ENCODE measurements at regions not wholly inside any gene's neighbourhood (a gene's known extent, or its start where the extent isn't known, plus 50 kb on each side); places are given as distances from the start of the nearest gene placed in this dataset.

DNA sequence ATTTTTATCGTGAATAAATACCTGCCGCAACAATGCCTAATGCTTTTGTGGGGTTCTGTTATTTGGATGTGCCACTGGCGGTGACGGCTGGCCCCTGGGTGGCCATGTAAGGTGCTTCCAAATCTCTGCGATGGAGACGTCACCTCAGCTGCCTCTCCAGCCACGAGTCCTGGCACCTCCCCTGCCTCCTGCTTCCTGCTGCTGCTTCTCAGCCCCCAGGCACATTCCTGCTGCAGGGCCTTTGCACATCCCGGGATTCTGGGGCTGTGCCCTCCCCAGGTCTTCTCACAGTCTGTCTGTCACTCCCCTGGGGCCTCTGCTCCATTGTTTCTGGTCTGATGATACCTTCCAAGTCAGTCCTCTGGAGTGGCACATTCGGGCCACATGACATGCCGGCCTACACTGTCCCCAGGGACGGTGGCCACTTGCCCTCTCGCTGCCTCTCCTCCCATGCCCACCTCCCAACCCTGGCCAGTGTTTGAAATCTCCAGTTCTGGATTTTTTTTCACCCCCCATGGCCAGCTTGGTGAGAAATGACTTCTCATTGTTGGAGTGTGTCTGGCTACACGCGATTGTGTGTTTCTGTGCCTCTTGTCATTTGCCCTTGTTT, 151.8 kb downstream of the KIF26A start:
- no peaks in the 10 kb centered on the region for H3K36me3 ChIP-seq (ENCODE audit: control insufficient read depth, insufficient read depth, low read length)
- H3K9me3 ChIP-seq (ENCODE audit: control insufficient read depth, insufficient read depth, low read length), result no peaks in the 10 kb centered on the region
- H3K4me3 ChIP-seq (ENCODE audit: low read depth, low read length), result no peak overlapping the region
- H3K9ac ChIP-seq (ENCODE audit: low read depth, low read length), result no peak overlapping the region
- peaks cover 8% of the 10 kb centered on the region for H3K4me1 ChIP-seq (ENCODE audit: control insufficient read depth, insufficient read depth, low read length)
- H3K27me3 ChIP-seq (ENCODE audit: control insufficient read depth, insufficient read depth, low read length), result no peaks in the 10 kb centered on the region

- Histone ChIP-seq H3K27me3 (ENCODE audit: control insufficient read depth, insufficient read depth, low read length) (no peaks in the 10 kb centered on the region), H3K9me3 (ENCODE audit: control insufficient read depth, insufficient read depth, low read length) (no peaks in the 10 kb centered on the region), H3K9ac (ENCODE audit: low read depth, low read length) (no peak overlapping the region), H3K4me3 (ENCODE audit: low read depth, low read length) (no peak overlapping the region), H3K36me3 (ENCODE audit: control insufficient read depth, insufficient read depth, low read length) (no peaks in the 10 kb centered on the region), H3K4me1 (ENCODE audit: control insufficient read depth, insufficient read depth, low read length) (peaks cover 8% of the 10 kb centered on the region)
Measured at GRCh38 chr14:104290756-104291122, 152.4 kb downstream of the KIF26A start.

DNA sequence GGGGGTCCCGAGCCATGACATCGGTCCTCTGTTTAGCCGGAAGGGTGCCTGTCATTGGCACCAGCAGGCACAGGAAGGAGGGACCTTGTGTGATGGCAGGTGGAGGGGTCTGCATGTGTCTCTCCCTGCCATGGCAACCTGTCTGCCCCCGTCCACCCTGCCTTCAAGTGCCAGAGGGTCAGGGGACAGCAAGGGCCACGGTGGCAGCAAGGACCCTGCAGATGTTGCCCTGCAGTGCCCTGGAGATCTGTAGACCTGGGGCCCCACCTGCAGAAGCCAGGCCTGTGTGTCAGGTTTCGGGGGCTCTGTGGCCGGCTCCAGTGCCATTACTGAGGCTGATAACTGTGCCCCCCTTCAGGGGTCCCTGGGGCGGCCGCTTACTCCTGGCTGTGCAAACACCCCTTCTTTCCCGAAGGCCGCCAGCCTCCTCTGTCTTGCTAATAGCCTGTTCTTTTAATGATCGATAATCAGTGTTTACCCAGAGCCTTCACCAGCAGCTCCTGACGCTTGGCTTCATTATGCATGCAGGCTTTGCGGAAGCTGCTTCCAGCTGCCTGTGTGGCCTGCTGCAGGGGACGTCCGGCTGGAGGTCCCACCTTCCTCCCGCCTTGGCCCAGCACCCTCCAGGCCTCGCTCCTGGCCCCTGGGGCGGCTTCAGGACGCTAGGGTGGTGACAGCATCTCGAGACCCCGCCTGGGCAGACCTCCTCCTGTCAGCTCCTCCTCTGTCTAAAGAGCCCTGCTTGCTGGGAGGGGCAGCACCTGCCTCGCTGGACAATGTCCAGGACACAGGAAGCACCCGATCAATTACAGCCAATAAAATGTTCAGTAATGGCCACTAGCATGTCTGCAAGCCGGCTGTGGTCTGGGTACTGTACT, 153.0 kb downstream of the KIF26A start:
- peaks cover 8% of the 10 kb centered on the region for H3K4me1 ChIP-seq (ENCODE audit: control insufficient read depth, insufficient read depth, low read length)
- H3K36me3 ChIP-seq (ENCODE audit: control insufficient read depth, insufficient read depth, low read length), result no peaks in the 10 kb centered on the region
- no peaks in the 10 kb centered on the region for H3K27me3 ChIP-seq (ENCODE audit: control insufficient read depth, insufficient read depth, low read length)
- H3K4me3 ChIP-seq (ENCODE audit: low read depth, low read length), result no peak overlapping the region
- no peaks in the 10 kb centered on the region for H3K9me3 ChIP-seq (ENCODE audit: control insufficient read depth, insufficient read depth, low read length)
- peak overlapping the region; percentile 3 for H3K9ac ChIP-seq (ENCODE audit: low read depth, low read length)

DNA sequence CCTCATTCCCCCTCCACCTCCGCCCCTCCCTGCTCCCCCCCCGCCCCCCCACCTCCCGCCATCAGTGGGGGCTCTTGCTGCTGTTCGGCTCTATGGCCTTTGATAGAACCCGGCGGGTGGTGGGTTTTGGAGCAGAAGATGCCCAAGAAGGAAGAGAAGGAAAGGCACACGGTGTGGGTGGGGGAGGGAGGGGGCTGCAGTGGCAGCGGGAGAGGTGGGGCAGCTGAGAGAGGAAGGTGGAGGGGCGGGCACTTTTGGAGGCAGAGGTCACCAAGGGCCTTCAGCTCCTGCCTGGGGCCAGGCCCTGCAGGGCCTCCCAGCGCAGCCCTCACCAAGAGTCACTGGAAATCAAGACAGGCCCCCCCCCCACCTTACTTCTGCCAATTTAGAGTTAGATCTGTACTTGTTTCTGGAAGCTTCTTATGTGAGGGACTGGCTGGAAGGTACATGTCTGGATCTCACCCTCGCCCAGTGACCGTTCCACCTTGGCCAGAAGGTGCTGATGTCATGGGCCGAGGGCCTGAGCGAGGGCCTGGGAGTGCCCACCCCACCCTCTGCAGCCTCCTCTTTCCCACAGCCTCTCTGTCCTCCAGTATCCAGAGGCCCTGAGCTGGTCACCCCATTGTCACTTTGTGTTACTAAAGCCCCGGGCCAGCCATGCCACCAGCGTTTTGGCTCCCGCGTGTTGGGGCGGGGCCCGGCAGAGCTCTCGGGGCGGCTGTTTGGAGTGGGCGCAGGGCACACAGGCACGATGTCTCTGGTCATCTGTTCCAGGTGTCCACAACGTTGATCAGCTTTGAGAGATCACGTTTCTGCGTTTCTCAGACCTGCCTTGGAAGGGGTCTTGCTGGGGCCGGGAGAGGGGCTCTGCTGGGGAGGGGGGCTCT, 153.9 kb downstream of the KIF26A start:
- Histone ChIP-seq H3K4me1 (ENCODE audit: control insufficient read depth, insufficient read depth, low read length) (peaks cover 8% of the 10 kb centered on the region), H3K9ac (ENCODE audit: low read depth, low read length) (no peak overlapping the region), H3K36me3 (ENCODE audit: control insufficient read depth, insufficient read depth, low read length) (no peaks in the 10 kb centered on the region), H3K27me3 (ENCODE audit: control insufficient read depth, insufficient read depth, low read length) (no peaks in the 10 kb centered on the region), H3K4me3 (ENCODE audit: low read depth, low read length) (no peak overlapping the region), H3K9me3 (ENCODE audit: control insufficient read depth, insufficient read depth, low read length) (no peaks in the 10 kb centered on the region)

GRCh38 chr14:104293231-104293841, 154.9 kb downstream of the KIF26A start:
- peaks cover 8% of the 10 kb centered on the region for H3K4me1 ChIP-seq (ENCODE audit: control insufficient read depth, insufficient read depth, low read length)
- no peak overlapping the region for H3K9ac ChIP-seq (ENCODE audit: low read depth, low read length)
- no peak overlapping the region for H3K4me3 ChIP-seq (ENCODE audit: low read depth, low read length)
- H3K9me3 ChIP-seq (ENCODE audit: control insufficient read depth, insufficient read depth, low read length), result no peaks in the 10 kb centered on the region
- H3K27me3 ChIP-seq (ENCODE audit: control insufficient read depth, insufficient read depth, low read length), result no peaks in the 10 kb centered on the region
- no peaks in the 10 kb centered on the region for H3K36me3 ChIP-seq (ENCODE audit: control insufficient read depth, insufficient read depth, low read length)

- Histone ChIP-seq H3K4me3 (ENCODE audit: low read depth, low read length) (no peak overlapping the region), H3K36me3 (ENCODE audit: control insufficient read depth, insufficient read depth, low read length) (no peaks in the 10 kb centered on the region), H3K27me3 (ENCODE audit: control insufficient read depth, insufficient read depth, low read length) (no peaks in the 10 kb centered on the region), H3K9me3 (ENCODE audit: control insufficient read depth, insufficient read depth, low read length) (no peaks in the 10 kb centered on the region), H3K4me1 (ENCODE audit: control insufficient read depth, insufficient read depth, low read length) (peaks cover 8% of the 10 kb centered on the region), H3K9ac (ENCODE audit: low read depth, low read length) (no peak overlapping the region)
Measured at GRCh38 chr14:104293851-104294627, 155.7 kb downstream of the KIF26A start.

DNA sequence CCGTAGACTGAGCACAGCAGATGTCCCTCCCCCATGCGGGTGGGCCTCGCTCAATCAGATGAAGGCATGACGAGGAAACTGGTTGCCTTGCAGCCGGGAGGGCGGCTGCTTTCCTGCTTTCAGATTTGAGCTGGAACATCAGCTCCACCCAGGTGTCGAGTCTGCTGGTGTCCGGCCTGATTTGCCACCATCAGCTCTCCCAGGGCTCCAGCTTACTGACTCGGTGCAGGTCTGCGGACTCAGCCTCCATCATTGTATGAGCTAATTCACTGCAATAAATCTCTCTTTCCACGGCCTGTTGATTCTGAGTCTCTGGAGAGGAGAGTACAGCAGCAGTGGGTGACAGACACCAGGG, 156.2 kb downstream of the KIF26A start:
- H3K9ac ChIP-seq (ENCODE audit: low read depth, low read length), result no peak overlapping the region
- H3K9me3 ChIP-seq (ENCODE audit: control insufficient read depth, insufficient read depth, low read length), result no peaks in the 10 kb centered on the region

GRCh38 chr14:104294983-104295680, 156.7 kb downstream of the KIF26A start:
- Histone ChIP-seq H3K4me3 (ENCODE audit: low read depth, low read length) (no peak overlapping the region), H3K36me3 (ENCODE audit: control insufficient read depth, insufficient read depth, low read length) (no peaks in the 10 kb centered on the region), H3K9me3 (ENCODE audit: control insufficient read depth, insufficient read depth, low read length) (no peaks in the 10 kb centered on the region), H3K9ac (ENCODE audit: low read depth, low read length) (no peak overlapping the region), H3K27me3 (ENCODE audit: control insufficient read depth, insufficient read depth, low read length) (no peaks in the 10 kb centered on the region), H3K4me1 (ENCODE audit: control insufficient read depth, insufficient read depth, low read length) (peaks cover 8% of the 10 kb centered on the region)

More for the DNA sequence above, 156.2 kb downstream of the KIF26A start:
- Histone ChIP-seq H3K4me1 (ENCODE audit: control insufficient read depth, insufficient read depth, low read length) (peaks cover 8% of the 10 kb centered on the region), H3K36me3 (ENCODE audit: control insufficient read depth, insufficient read depth, low read length) (no peaks in the 10 kb centered on the region), H3K4me3 (ENCODE audit: low read depth, low read length) (no peak overlapping the region), H3K27me3 (ENCODE audit: control insufficient read depth, insufficient read depth, low read length) (no peaks in the 10 kb centered on the region)

GRCh38 chr14:104295681-104296387, 157.4 kb downstream of the KIF26A start:
- Histone ChIP-seq H3K27me3 (ENCODE audit: control insufficient read depth, insufficient read depth, low read length) (no peaks in the 10 kb centered on the region), H3K36me3 (ENCODE audit: control insufficient read depth, insufficient read depth, low read length) (no peaks in the 10 kb centered on the region), H3K4me1 (ENCODE audit: control insufficient read depth, insufficient read depth, low read length) (peaks cover 3% of the 10 kb centered on the region), H3K9ac (ENCODE audit: low read depth, low read length) (no peak overlapping the region), H3K9me3 (ENCODE audit: control insufficient read depth, insufficient read depth, low read length) (no peaks in the 10 kb centered on the region), H3K4me3 (ENCODE audit: low read depth, low read length) (no peak overlapping the region)

Measured in iPS-15b (cell line).